GDM1 (cell line): ENCODE measurements at regions not wholly inside any gene's neighbourhood (a gene's known extent, or its start where the extent isn't known, plus 50 kb on each side); places are given as distances from the start of the nearest gene placed in this dataset.
A peak's percentile ranks its signal among the peaks of the same experiment; 100 is the strongest.

Experiments
- DNase-seq: peaks from one replicate; lab custom pipeline; 2025; lab: John Stamatoyannopoulos, UW

- no peak for DNase-seq
These were observed 173.4 kb downstream of the DAD1 start for GRCh38 chr14:22415605-22415959.

GRCh38 chr14:22414876-22415604 is 174.0 kb downstream of the DAD1 start:
- DNase-seq, result no peak

- DNase-seq, result no peak
These were observed 176.1 kb downstream of the DAD1 start for GRCh38 chr14:22412926-22413411.

- no peak for DNase-seq
These were observed 177.5 kb downstream of the DAD1 start for GRCh38 chr14:22411398-22412055.

GRCh38 chr14:22410497-22410896 is 178.5 kb downstream of the DAD1 start:
- DNase-seq, result no peak

GRCh38 chr14:22409006-22409405 is 180.0 kb downstream of the DAD1 start:
- no peak for DNase-seq

- no peak for DNase-seq
These were observed 180.5 kb downstream of the DAD1 start for GRCh38 chr14:22408547-22408946.

GRCh38 chr14:22407033-22407432 is 182.0 kb downstream of the DAD1 start:
- DNase-seq, result no peak

GRCh38 chr14:22405201-22405600 is 183.8 kb downstream of the DAD1 start:
- DNase-seq, result no peak

GRCh38 chr14:22403296-22403695 is 185.7 kb downstream of the DAD1 start:
- DNase-seq, result no peak

GRCh38 chr14:22400655-22401259 is 188.3 kb downstream of the DAD1 start:
- no peak for DNase-seq

GRCh38 chr14:22399776-22400175 is 189.2 kb downstream of the DAD1 start:
- no peak for DNase-seq

GRCh38 chr14:22397221-22397737 is 191.7 kb downstream of the DAD1 start:
- DNase-seq, result no peak

- no peak for DNase-seq
These were observed 193.2 kb downstream of the DAD1 start for GRCh38 chr14:22395803-22396202.

- no peak for DNase-seq
These were observed 194.4 kb downstream of the DAD1 start for GRCh38 chr14:22394616-22395015.

- DNase-seq, result no peak
These were observed 195.2 kb downstream of the DAD1 start for GRCh38 chr14:22393796-22394195.

GRCh38 chr14:22391908-22392565 is 197.0 kb downstream of the DAD1 start:
- peak; percentile 44 for DNase-seq

GRCh38 chr14:22390824-22391461 is 198.1 kb downstream of the DAD1 start:
- no peak for DNase-seq

- DNase-seq, result no peak
These were observed 198.8 kb downstream of the DAD1 start for GRCh38 chr14:22390195-22390594.

- no peak for DNase-seq
These were observed 200.1 kb downstream of the DAD1 start for GRCh38 chr14:22388669-22389595.

- no peak for DNase-seq
These were observed 201.2 kb downstream of the DAD1 start for GRCh38 chr14:22387776-22388241.
